CD4-positive, alpha-beta T cell (primary cell): ENCODE measurements at regions not wholly inside any gene's neighbourhood (a gene's known extent, or its start where the extent isn't known, plus 50 kb on each side); places are given as distances from the start of the nearest gene placed in this dataset.

Experiments
- ATAC-seq: fragments of 200-7000 bp; cut with Tn5 transposase; one replicate; pipeline ENCODE4 v1.10.0; 2022; ENCODE audit warnings: mild to moderate bottlenecking; ENCODE audit not compliant: poor library complexity
- CTCF ChIA-PET: fragments of 350-600 bp; sonication (Branson Sonifier 250); formaldehyde crosslinking; loops from one replicate; lab custom pipeline; 2021; ENCODE audit warnings: antibody characterized with exemption, inconsistent platforms; lab: Charles Lee
- POLR2A ChIA-PET: fragments of 350-600 bp; sonication (Branson Sonifier 250); formaldehyde crosslinking; loops from one replicate; lab custom pipeline; 2021; ENCODE audit warnings: antibody characterized with exemption, inconsistent platforms; lab: Charles Lee
- DNase-seq, 14 experiments: peaks; one replicate each; pipeline ENCODE4 v3.0.0-alpha.2; 2013 to 2020; ENCODE audit warnings: mixed read lengths in 2 of 14
- H3K27ac ChIP-seq, 2 donors: one replicate each; pipeline versions ENCODE4 v1.5.1 to v1.7.0; 2013; ENCODE audit warnings: low read length in 2 of 2, low read depth in 1 of 2, mild to moderate bottlenecking in 1 of 2
- H3K27me3 ChIP-seq, 2 experiments: 1 replicate in 1 of 2; 2 replicates in 1 of 2; pipeline versions ENCODE4 v1.6.1 to v1.7.0; 2013; ENCODE audit warnings: low read length in 2 of 2, control low read depth in 1 of 2, mild to moderate bottlenecking in 1 of 2, moderate library complexity in 1 of 2; ENCODE audit not compliant: insufficient read depth in 2 of 2, control insufficient read depth in 1 of 2
- H3K36me3 ChIP-seq: one replicate; pipeline ENCODE4 v1.6.1; 2013; ENCODE audit warnings: low read length, control low read depth; ENCODE audit not compliant: insufficient read depth
- H3K4me1 ChIP-seq: one replicate; pipeline ENCODE4 v1.6.1; 2013; ENCODE audit warnings: low read length, control low read depth; ENCODE audit not compliant: insufficient read depth
- H3K4me3 ChIP-seq: one replicate; pipeline ENCODE4 v1.5.1; 2013; ENCODE audit warnings: mild to moderate bottlenecking, low read length, moderate library complexity
- H3K9me3 ChIP-seq, 2 experiments: 1 replicate in 1 of 2; 2 replicates in 1 of 2; pipeline versions ENCODE4 v1.6.1 to v1.7.0; 2013; ENCODE audit warnings: low read length in 2 of 2, mild to moderate bottlenecking in 2 of 2, control low read depth in 1 of 2, moderate library complexity in 1 of 2; ENCODE audit not compliant: control insufficient read depth in 1 of 2, insufficient read depth in 1 of 2
- H3K27ac Mint-ChIP-seq: one replicate; pipeline ENCODE4 v1.8.0; 2020; ENCODE audit warnings: mixed read lengths
- H3K27me3 Mint-ChIP-seq: one replicate; pipeline ENCODE4 v1.8.0; 2021; ENCODE audit warnings: mixed read lengths
- H3K36me3 Mint-ChIP-seq: one replicate; pipeline ENCODE4 v1.8.0; 2021; ENCODE audit warnings: low read depth, mixed read lengths
- H3K4me1 Mint-ChIP-seq: one replicate; pipeline ENCODE4 v1.8.0; 2021; ENCODE audit warnings: low read depth, mixed read lengths
- H3K4me3 Mint-ChIP-seq: one replicate; pipeline ENCODE4 v1.8.0; 2020; ENCODE audit warnings: mild to moderate bottlenecking, mixed read lengths
- H3K9me3 Mint-ChIP-seq: one replicate; pipeline ENCODE4 v1.8.0; 2020; ENCODE audit warnings: mixed read lengths
- intact Hi-C, 2 experiments: fragments of 100-400 bp; cut with DNase I in 1 of 2; cut with micrococcal nuclease in 1 of 2; formaldehyde crosslinking; loops; one replicate each; pipeline versions ENCODE4 v1.15.1 to v1.9.0; 2023 to 2025; cut with DNase I, micrococcal nuclease
- TF ChIP-seq, protein P1 (sequence below): fragments of 200-600 bp; IDR thresholded peaks from one replicate; pipeline ENCODE4 v1.8.0; 2022; ENCODE audit warnings: antibody characterized with exemption, mild to moderate bottlenecking

DNA sequence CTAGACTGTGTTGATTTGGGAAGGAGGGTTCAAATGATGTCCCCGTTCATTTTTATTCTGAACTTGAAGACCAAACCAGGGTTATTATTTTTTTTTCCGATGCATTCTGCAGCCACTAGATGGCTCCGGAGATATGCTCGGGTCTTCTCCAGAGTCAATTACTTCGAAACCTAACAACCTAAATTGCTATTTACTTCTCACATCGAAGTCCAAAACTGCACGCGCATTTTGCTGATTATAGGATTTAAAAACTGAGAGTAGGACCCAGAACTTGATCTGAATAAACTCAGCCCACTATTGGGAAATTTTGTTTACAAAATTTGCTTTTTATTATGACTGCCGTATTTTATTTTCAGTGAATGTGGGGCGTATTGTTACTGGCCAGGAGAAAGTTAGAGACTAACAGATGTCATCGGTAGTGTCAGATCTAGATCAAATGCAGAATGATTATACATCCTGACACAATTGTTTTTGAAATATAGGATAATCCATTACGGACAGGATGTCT is 263.8 kb downstream of the HS3ST3A1 start:
- Mint-ChIP-seq H3K4me1 (peaks cover 6% of the 10 kb centered on the region), H3K36me3 (no peaks in the 10 kb centered on the region), H3K4me3 (no peak overlapping the region), H3K9me3 (no peaks in the 10 kb centered on the region), H3K27ac (no peak overlapping the region), H3K27me3 (peaks cover 34% of the 10 kb centered on the region)
- TF ChIP-seq, protein P1, sequence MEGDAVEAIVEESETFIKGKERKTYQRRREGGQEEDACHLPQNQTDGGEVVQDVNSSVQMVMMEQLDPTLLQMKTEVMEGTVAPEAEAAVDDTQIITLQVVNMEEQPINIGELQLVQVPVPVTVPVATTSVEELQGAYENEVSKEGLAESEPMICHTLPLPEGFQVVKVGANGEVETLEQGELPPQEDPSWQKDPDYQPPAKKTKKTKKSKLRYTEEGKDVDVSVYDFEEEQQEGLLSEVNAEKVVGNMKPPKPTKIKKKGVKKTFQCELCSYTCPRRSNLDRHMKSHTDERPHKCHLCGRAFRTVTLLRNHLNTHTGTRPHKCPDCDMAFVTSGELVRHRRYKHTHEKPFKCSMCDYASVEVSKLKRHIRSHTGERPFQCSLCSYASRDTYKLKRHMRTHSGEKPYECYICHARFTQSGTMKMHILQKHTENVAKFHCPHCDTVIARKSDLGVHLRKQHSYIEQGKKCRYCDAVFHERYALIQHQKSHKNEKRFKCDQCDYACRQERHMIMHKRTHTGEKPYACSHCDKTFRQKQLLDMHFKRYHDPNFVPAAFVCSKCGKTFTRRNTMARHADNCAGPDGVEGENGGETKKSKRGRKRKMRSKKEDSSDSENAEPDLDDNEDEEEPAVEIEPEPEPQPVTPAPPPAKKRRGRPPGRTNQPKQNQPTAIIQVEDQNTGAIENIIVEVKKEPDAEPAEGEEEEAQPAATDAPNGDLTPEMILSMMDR: peak; percentile 61
- no peak overlapping the region for H3K4me3 ChIP-seq
- no peak overlapping the region for H3K27ac ChIP-seq
- peaks cover 6 to 10% of the 10 kb centered on the region in 2 experiments for H3K27me3 ChIP-seq
- DNase-seq (peak in 4 of 14 experiments; percentile 7 to 36 (median 26)), ATAC-seq (no peak)
- no peaks in the 10 kb centered on the region for H3K9me3 ChIP-seq
- no peaks in the 10 kb centered on the region for H3K4me1 ChIP-seq
- no peaks in the 10 kb centered on the region for H3K36me3 ChIP-seq
- ChIA-PET CTCF (interaction anchor here (1.1 to 1.4 kb wide), 2 partner anchors 113 to 1588 kb away, joined by 3 to 4 read pairs; no protein-coding TSS in a partner anchor), POLR2A (no interaction called here)
- intact Hi-C loops: loop anchor here (1.0 to 5.0 kb wide), 3 partner anchors 964 to 1589 kb away; partner anchors contain the start of gene HS3ST3B1 (in 1 of the 2)

DNA sequence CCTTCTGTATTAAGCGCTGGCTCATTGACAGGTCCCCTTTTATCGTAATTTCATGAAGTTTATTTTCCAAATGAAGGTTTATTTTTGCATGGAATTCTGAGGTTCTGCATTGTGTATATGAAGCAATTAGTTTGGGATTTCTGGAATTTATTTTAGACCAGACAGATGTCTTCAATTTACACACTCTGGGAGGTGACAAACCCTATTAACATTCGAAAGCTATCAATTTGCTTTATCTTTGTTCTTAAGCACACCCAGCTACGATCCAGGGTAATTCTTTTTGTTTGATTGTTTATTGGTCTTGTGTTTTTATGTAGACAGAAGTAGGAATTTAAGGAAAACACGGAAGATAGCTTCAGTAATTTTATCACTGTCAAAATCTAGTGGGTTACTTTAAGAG is 264.6 kb downstream of the HS3ST3A1 start:
- Mint-ChIP-seq H3K27me3 (peaks cover 34% of the 10 kb centered on the region), H3K4me3 (no peak overlapping the region), H3K9me3 (no peaks in the 10 kb centered on the region), H3K4me1 (peaks cover 6% of the 10 kb centered on the region), H3K36me3 (no peaks in the 10 kb centered on the region), H3K27ac (no peak overlapping the region)
- CTCF ChIA-PET: no interaction called here
- no peaks in the 10 kb centered on the region for H3K4me1 ChIP-seq
- no peaks in the 10 kb centered on the region for H3K9me3 ChIP-seq
- TF ChIP-seq, protein P1: no peak
- no peaks in the 10 kb centered on the region for H3K36me3 ChIP-seq
- DNase-seq (no peak), ATAC-seq (no peak)
- peaks cover 6 to 10% of the 10 kb centered on the region in 2 experiments for H3K27me3 ChIP-seq
- no peak overlapping the region for H3K27ac ChIP-seq
- intact Hi-C loops: loop anchor here (2.0 to 5.0 kb wide), 2 partner anchors 965 to 1590 kb away; partner anchors contain the start of gene HS3ST3B1 (in 1 of the 2)
- POLR2A ChIA-PET: no interaction called here
- H3K4me3 ChIP-seq: no peak overlapping the region

DNA sequence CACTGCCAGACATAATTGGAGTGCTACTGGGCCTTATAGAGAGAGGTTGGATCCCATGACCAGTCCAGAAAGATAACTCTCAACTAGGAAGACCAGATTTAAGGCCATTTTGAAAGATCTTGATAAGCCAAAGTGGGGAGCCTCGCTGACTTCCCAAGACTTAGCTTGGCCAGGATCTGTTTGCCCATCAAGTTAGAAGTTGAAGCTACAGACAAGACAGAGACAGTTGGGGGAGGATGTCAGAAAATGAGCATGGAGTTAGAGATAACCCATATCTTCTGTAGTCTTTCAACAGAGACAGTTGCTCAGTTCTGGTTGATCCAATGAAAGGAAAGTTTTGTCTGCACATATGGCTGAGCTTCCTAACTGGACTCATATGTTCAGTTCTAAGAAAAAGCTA is 267.4 kb downstream of the HS3ST3A1 start:
- POLR2A ChIA-PET: no interaction called here
- ATAC-seq: no peak
- Histone ChIP-seq H3K36me3 (no peaks in the 10 kb centered on the region), H3K27ac (no peak overlapping the region), H3K4me3 (no peak overlapping the region), H3K9me3 (no peaks in the 10 kb centered on the region), H3K4me1 (no peaks in the 10 kb centered on the region), H3K27me3 (peaks cover 0 to 4% of the 10 kb centered on the region in 2 experiments)
- Mint-ChIP-seq H3K4me3 (no peak overlapping the region), H3K27ac (no peak overlapping the region), H3K4me1 (peaks cover 6% of the 10 kb centered on the region), H3K9me3 (no peaks in the 10 kb centered on the region), H3K36me3 (no peaks in the 10 kb centered on the region), H3K27me3 (peaks cover 21% of the 10 kb centered on the region)
- DNase-seq: no peak
- CTCF ChIA-PET: interaction anchor here (2.0 kb wide), 1 partner anchor 9 kb away, joined by 6 read pairs; no protein-coding TSS in a partner anchor
- TF ChIP-seq, protein P1: no peak
- intact Hi-C loops: no loop called here
